SK-N-SH (cell line): ENCODE measurements at regions not wholly inside any gene's neighbourhood (a gene's known extent, or its start where the extent isn't known, plus 50 kb on each side); places are given as distances from the start of the nearest gene placed in this dataset.

Experiments
- CTCF ChIA-PET: fragments of 300-600, 350-600 bp; formaldehyde crosslinking; extraction: SDS; loops from one replicate; lab custom pipeline; 2021; lab: Yijun Ruan, JAX
- POLR2A ChIA-PET: fragments of 350-600 bp; sonication (Branson Sonifier 250); formaldehyde crosslinking; extraction: SDS; loops from one replicate; lab custom pipeline; 2020; ENCODE audit warnings: antibody characterized with exemption, inconsistent platforms; lab: Yijun Ruan, JAX
- DNase-seq: peaks from one replicate; pipeline ENCODE4 v3.0.0; 2012
- H2AFZ ChIP-seq: fragments of 200-600 bp; sonication (generic); 2 replicates; pipeline ENCODE4 v1.8.1; 2016; ENCODE audit warnings: antibody characterized with exemption, mild to moderate bottlenecking, low read depth
- H3F3A ChIP-seq: fragments of 200-600 bp; sonication (generic); replicated peaks from 2 replicates; pipeline ENCODE3; 2016; ENCODE audit warnings: antibody characterized with exemption, mild to moderate bottlenecking; ENCODE audit not compliant: insufficient read depth
- H3K27ac ChIP-seq, 2 experiments: fragments of 200-500 bp in 1 of 2; fragments of 200-600 bp in 1 of 2; sonication (Bioruptor generic) in 1 of 2; sonication (generic), shearing (Covaris generic) in 1 of 2; 2 replicates each; pipeline versions ENCODE4 v1.5.1 to v1.6.1; 2014 to 2016; ENCODE audit warnings: low read depth in 2 of 2, inconsistent platforms in 1 of 2, low read length in 1 of 2, mild to moderate bottlenecking in 1 of 2, mixed read lengths in 1 of 2
- H3K27me3 ChIP-seq: fragments of 200-600 bp; sonication (generic), shearing (Covaris generic); 2 replicates; pipeline ENCODE4 v1.6.1; 2016; ENCODE audit warnings: mixed run types; ENCODE audit not compliant: insufficient read depth
- H3K36me3 ChIP-seq, 2 experiments: fragments of 200-500 bp in 1 of 2; fragments of 200-600 bp in 1 of 2; sonication (Bioruptor generic) in 1 of 2; sonication (generic) in 1 of 2; replicated peaks in 1 of 2; 2 replicates each; pipeline versions ENCODE3 to v1.5.1; 2014 to 2016; ENCODE audit warnings: low read length in 1 of 2, mild to moderate bottlenecking in 1 of 2; ENCODE audit not compliant: insufficient read depth in 2 of 2, control insufficient read depth in 1 of 2
- H3K4me1 ChIP-seq, 2 experiments: fragments of 200-500 bp in 1 of 2; fragments of 200-600 bp in 1 of 2; sonication (Bioruptor generic) in 1 of 2; sonication (generic), shearing (Covaris generic) in 1 of 2; 2 replicates each; pipeline versions ENCODE4 v1.5.1 to v1.6.1; 2014 to 2016; ENCODE audit warnings: low read depth in 1 of 2, low read length in 1 of 2, mixed run types in 1 of 2; ENCODE audit not compliant: insufficient read depth in 2 of 2, control insufficient read depth in 1 of 2
- H3K4me2 ChIP-seq: fragments of 200-600 bp; sonication (generic), shearing (Covaris generic); 2 replicates; pipeline ENCODE4 v1.6.1; 2017; ENCODE audit warnings: mixed run types
- H3K4me3 ChIP-seq, 2 experiments: fragments of 200-500 bp in 1 of 2; fragments of 200-600 bp in 1 of 2; sonication (Bioruptor generic) in 1 of 2; sonication (generic), shearing (Covaris generic) in 1 of 2; 2 replicates each; pipeline versions ENCODE4 v1.5.1 to v1.8.1; 2014 to 2016; ENCODE audit warnings: low read depth in 2 of 2, inconsistent platforms in 1 of 2, low read length in 1 of 2, mild to moderate bottlenecking in 1 of 2, mixed read lengths in 1 of 2, moderate library complexity in 1 of 2
- H3K79me2 ChIP-seq: fragments of 200-600 bp; sonication (generic); 2 replicates; pipeline ENCODE4 v1.8.1; 2017; ENCODE audit warnings: mild to moderate bottlenecking; ENCODE audit not compliant: insufficient read depth
- H3K9ac ChIP-seq: fragments of 200-600 bp; sonication (generic); 2 replicates; pipeline ENCODE4 v1.6.1; 2017; ENCODE audit warnings: mixed run types
- H3K9me2 ChIP-seq: fragments of 200-600 bp; sonication (generic); 2 replicates; pipeline ENCODE4 v1.6.1; 2017; ENCODE audit warnings: mixed run types
- H3K9me3 ChIP-seq: fragments of 200-600 bp; sonication (generic); 2 replicates; pipeline ENCODE4 v1.6.1; 2017; ENCODE audit warnings: mixed run types, mild to moderate bottlenecking, moderate library complexity
- H4K20me1 ChIP-seq: fragments of 200-600 bp; sonication (generic); 2 replicates; pipeline ENCODE4 v1.6.1; 2017; ENCODE audit warnings: mild to moderate bottlenecking, mixed run types; ENCODE audit not compliant: insufficient read depth
- CHD2 ChIP-seq: fragments of 150-350 bp; IDR thresholded peaks from 2 replicates; pipeline ENCODE4 v1.6.1; 2018; ENCODE audit warnings: low read length; ENCODE audit not compliant: partially characterized antibody
- EZH2phosphoT487 ChIP-seq: fragments of 200-600 bp; sonication (generic); IDR thresholded peaks from 2 replicates; pipeline ENCODE4 v1.6.1; 2017; ENCODE audit warnings: low read depth, mixed run types, mild to moderate bottlenecking, antibody characterized with exemption, moderate library complexity, borderline replicate concordance
- FOSL2 ChIP-seq: IDR thresholded peaks from 2 replicates; pipeline ENCODE4 v1.4.0; 2012; ENCODE audit warnings: low read depth, mild to moderate bottlenecking, moderate library complexity, borderline replicate concordance
- FOXM1 ChIP-seq: IDR thresholded peaks from 2 replicates; pipeline ENCODE4 v1.4.0; 2012; ENCODE audit warnings: low read depth, mild to moderate bottlenecking
- GABPA ChIP-seq: IDR thresholded peaks from 2 replicates; pipeline ENCODE4 v1.4.0; 2012; ENCODE audit warnings: low read depth, mild to moderate bottlenecking
- GATA2 ChIP-seq: sonication (generic); formaldehyde crosslinking; IDR thresholded peaks from 2 replicates; pipeline ENCODE4 v1.5.0; 2020; ENCODE audit warnings: mild to moderate bottlenecking, missing genetic modification reagents
- JUND ChIP-seq: IDR thresholded peaks from 2 replicates; pipeline ENCODE4 v1.4.0; 2012
- MEF2A ChIP-seq: IDR thresholded peaks from 2 replicates; pipeline ENCODE4 v1.4.0; 2012; ENCODE audit warnings: low read depth, borderline replicate concordance
- NRF1 ChIP-seq: IDR thresholded peaks from 2 replicates; pipeline ENCODE4 v1.6.1; 2012; ENCODE audit warnings: low read depth, mild to moderate bottlenecking, low read length
- RXRA ChIP-seq: IDR thresholded peaks from 2 replicates; pipeline ENCODE4 v1.4.0; 2012; ENCODE audit warnings: low read depth, mild to moderate bottlenecking, borderline replicate concordance
- SIN3A ChIP-seq: IDR thresholded peaks from 2 replicates; pipeline ENCODE4 v1.6.1; 2012; ENCODE audit warnings: low read depth, mild to moderate bottlenecking, low read length, moderate library complexity, borderline replicate concordance
- SMC3 ChIP-seq: IDR thresholded peaks from 2 replicates; pipeline ENCODE4 v1.6.1; 2012; ENCODE audit warnings: low read depth, low read length, improper control_type of control experiment
- TAF1 ChIP-seq: IDR thresholded peaks from 2 replicates; pipeline ENCODE4 v1.6.1; 2012; ENCODE audit warnings: low read depth, mild to moderate bottlenecking, low read length, moderate library complexity, borderline replicate concordance
- TCF12 ChIP-seq: IDR thresholded peaks from 2 replicates; pipeline ENCODE4 v1.4.0; 2012
- TEAD4 ChIP-seq: IDR thresholded peaks from 2 replicates; pipeline ENCODE4 v1.4.0; 2012; ENCODE audit warnings: mild to moderate bottlenecking, borderline replicate concordance; ENCODE audit not compliant: insufficient read depth
- USF1 ChIP-seq: IDR thresholded peaks from 2 replicates; pipeline ENCODE4 v1.4.0; 2012; ENCODE audit warnings: low read depth, borderline replicate concordance
- ZBTB33 ChIP-seq: IDR thresholded peaks from 2 replicates; pipeline ENCODE4 v1.4.0; 2012; ENCODE audit warnings: low read depth, borderline replicate concordance
- WGBS: methylation state at CpG from one replicate; pipeline ENCODE4 v1.1.6; 2017; ENCODE audit warnings: low lambda C conversion rate; 5-methylcytosine and 5-hydroxymethylcytosine counted together
- TF ChIP-seq, protein P1 (sequence below): IDR thresholded peaks from 2 replicates; pipeline ENCODE4 v1.6.1; 2012; ENCODE audit warnings: mild to moderate bottlenecking, low read depth, low read length, moderate library complexity

- Histone ChIP-seq H3F3A (no peaks in the 10 kb centered on the region), H3K36me3 (peaks cover 0 to 4% of the 10 kb centered on the region in 2 experiments), H3K79me2 (no peaks in the 10 kb centered on the region)
- CTCF ChIA-PET: no interaction called here
- TF ChIP-seq TAF1 (no peak), JUND (no peak), TEAD4 (no peak), CHD2 (no peak), NRF1 (no peak), MEF2A (no peak), USF1 (no peak), TCF12 (no peak), SMC3 (no peak), GABPA (no peak), SIN3A (no peak), RXRA (no peak)
- TF ChIP-seq, all 33 proteins: peak for 0
- Histone ChIP-seq H3K9ac (no peak overlapping the region), H3K9me3 (peaks cover 9% of the 10 kb centered on the region; the same call in 1 of the 2 replicates), H4K20me1 (no peaks in the 10 kb centered on the region), H2AFZ (no peak overlapping the region), H3K4me3 (no peak overlapping the region), H3K9me2 (peaks cover 6% of the 10 kb centered on the region; the same call in 1 of the 2 replicates), H3K27ac (no peak overlapping the region), H3K4me1 (no peaks in the 10 kb centered on the region), H3K4me2 (no peak overlapping the region), H3K27me3 (no peaks in the 10 kb centered on the region)
- no peak for DNase-seq
- POLR2A ChIA-PET: no interaction called here
- 2% methylated on average over 4 of the region's 4 CpGs for whole genome bisulfite sequencing
These were observed 358.1 kb upstream of the TPK1 start for GRCh38 chr7:145193951-145194350.

DNA sequence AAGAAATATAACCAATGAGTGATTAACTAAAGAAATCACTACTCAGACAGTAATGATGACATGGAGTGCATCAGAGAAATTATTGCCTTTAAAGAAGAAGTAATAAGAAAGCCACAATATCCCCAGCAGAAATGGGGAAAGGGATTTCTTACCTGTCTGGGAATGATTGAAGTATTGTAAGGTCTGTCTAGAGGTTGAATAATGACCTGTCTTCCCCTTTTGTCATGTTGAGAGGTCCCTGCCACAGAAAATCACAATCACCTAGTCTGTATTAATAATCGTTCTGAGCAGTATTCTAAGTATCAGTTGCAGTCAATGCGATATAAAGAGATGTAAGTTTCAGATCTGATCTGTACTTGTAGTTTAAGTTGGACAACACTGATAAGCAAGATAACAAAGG is 349.1 kb upstream of the TPK1 start:
- Histone ChIP-seq H3K4me1 (no peaks in the 10 kb centered on the region), H3K27ac (no peak overlapping the region), H2AFZ (no peak overlapping the region), H3F3A (no peaks in the 10 kb centered on the region), H3K9ac (no peak overlapping the region), H3K9me3 (peaks cover 3% of the 10 kb centered on the region; the same call in 1 of the 2 replicates), H3K27me3 (no peaks in the 10 kb centered on the region), H3K4me2 (no peak overlapping the region), H3K9me2 (no peaks in the 10 kb centered on the region), H3K4me3 (no peak overlapping the region), H3K36me3 (no peaks in the 10 kb centered on the region), H3K79me2 (no peaks in the 10 kb centered on the region), H4K20me1 (no peaks in the 10 kb centered on the region)
- TF ChIP-seq, protein P1, sequence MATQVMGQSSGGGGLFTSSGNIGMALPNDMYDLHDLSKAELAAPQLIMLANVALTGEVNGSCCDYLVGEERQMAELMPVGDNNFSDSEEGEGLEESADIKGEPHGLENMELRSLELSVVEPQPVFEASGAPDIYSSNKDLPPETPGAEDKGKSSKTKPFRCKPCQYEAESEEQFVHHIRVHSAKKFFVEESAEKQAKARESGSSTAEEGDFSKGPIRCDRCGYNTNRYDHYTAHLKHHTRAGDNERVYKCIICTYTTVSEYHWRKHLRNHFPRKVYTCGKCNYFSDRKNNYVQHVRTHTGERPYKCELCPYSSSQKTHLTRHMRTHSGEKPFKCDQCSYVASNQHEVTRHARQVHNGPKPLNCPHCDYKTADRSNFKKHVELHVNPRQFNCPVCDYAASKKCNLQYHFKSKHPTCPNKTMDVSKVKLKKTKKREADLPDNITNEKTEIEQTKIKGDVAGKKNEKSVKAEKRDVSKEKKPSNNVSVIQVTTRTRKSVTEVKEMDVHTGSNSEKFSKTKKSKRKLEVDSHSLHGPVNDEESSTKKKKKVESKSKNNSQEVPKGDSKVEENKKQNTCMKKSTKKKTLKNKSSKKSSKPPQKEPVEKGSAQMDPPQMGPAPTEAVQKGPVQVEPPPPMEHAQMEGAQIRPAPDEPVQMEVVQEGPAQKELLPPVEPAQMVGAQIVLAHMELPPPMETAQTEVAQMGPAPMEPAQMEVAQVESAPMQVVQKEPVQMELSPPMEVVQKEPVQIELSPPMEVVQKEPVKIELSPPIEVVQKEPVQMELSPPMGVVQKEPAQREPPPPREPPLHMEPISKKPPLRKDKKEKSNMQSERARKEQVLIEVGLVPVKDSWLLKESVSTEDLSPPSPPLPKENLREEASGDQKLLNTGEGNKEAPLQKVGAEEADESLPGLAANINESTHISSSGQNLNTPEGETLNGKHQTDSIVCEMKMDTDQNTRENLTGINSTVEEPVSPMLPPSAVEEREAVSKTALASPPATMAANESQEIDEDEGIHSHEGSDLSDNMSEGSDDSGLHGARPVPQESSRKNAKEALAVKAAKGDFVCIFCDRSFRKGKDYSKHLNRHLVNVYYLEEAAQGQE: no peak
- no peak for TF ChIP-seq TCF12
- TF ChIP-seq ZBTB33: no peak
- TF ChIP-seq GATA2 (CRISPR knock-in tag): no peak
- no peak for TF ChIP-seq RXRA
- TF ChIP-seq FOSL2: no peak
- TF ChIP-seq FOXM1: no peak
- TF ChIP-seq JUND: no peak
- no peak for TF ChIP-seq EZH2phosphoT487
- TF ChIP-seq CHD2: no peak
- no peak for TF ChIP-seq MEF2A
- CTCF ChIA-PET: no interaction called here
- 22% methylated on average over 2 of the region's 2 CpGs for WGBS
- no peak for DNase-seq
- POLR2A ChIA-PET: no interaction called here
